NCI-H2081 treated with DMSO at 0.1 percent for 48 hours (cell line): ENCODE measurements at regions not wholly inside any gene's neighbourhood (a gene's known extent, or its start where the extent isn't known, plus 50 kb on each side); places are given as distances from the start of the nearest gene placed in this dataset.
"Not testable (repeated sequence)": the region's sequence is repeated elsewhere in the genome, so short reads cannot be mapped to it uniquely, and the experiment has no call there.

Experiments
- DNase-seq: peaks from one replicate; lab custom pipeline; 2025; lab: John Stamatoyannopoulos, UW

- DNase-seq = no peak
Observed at GRCh38 chr3:72050048-72050632, 265.2 kb upstream of the PROK2 start.

GRCh38 chr3:72049300-72049699 lies 264.4 kb upstream of the PROK2 start:
- DNase-seq = no peak

GRCh38 chr3:72048873-72049272 lies 263.9 kb upstream of the PROK2 start:
- DNase-seq = no peak

GRCh38 chr3:72047221-72047871 lies 262.4 kb upstream of the PROK2 start:
- no peak for DNase-seq

- no peak for DNase-seq
Observed at GRCh38 chr3:72044231-72044855, 259.4 kb upstream of the PROK2 start.

GRCh38 chr3:72043204-72044133 lies 258.5 kb upstream of the PROK2 start:
- no peak for DNase-seq

GRCh38 chr3:72042397-72043203 lies 257.7 kb upstream of the PROK2 start:
- no peak for DNase-seq

GRCh38 chr3:72041511-72041910 lies 256.6 kb upstream of the PROK2 start:
- no peak for DNase-seq

GRCh38 chr3:72041076-72041475 lies 256.1 kb upstream of the PROK2 start:
- no peak for DNase-seq

GRCh38 chr3:72039677-72040076 lies 254.7 kb upstream of the PROK2 start:
- DNase-seq = no peak

- no peak for DNase-seq
Observed at GRCh38 chr3:72036899-72037298, 252.0 kb upstream of the PROK2 start.

GRCh38 chr3:72035606-72036005 lies 250.7 kb upstream of the PROK2 start:
- DNase-seq = no peak

GRCh38 chr3:72034986-72035385 lies 250.0 kb upstream of the PROK2 start:
- no peak for DNase-seq

GRCh38 chr3:72033666-72034428 lies 248.9 kb upstream of the PROK2 start:
- DNase-seq = no peak

GRCh38 chr3:72032441-72033135 lies 247.6 kb upstream of the PROK2 start:
- DNase-seq = no peak

GRCh38 chr3:72031581-72031980 lies 246.6 kb upstream of the PROK2 start:
- no peak for DNase-seq

GRCh38 chr3:72030296-72030695 lies 245.3 kb upstream of the PROK2 start:
- DNase-seq = not testable (repeated sequence)

- DNase-seq = not testable (repeated sequence)
Observed at GRCh38 chr3:72028726-72029125, 243.8 kb upstream of the PROK2 start.

GRCh38 chr3:72028307-72028706 lies 243.4 kb upstream of the PROK2 start:
- not testable (repeated sequence) for DNase-seq

GRCh38 chr3:72027728-72028127 lies 242.8 kb upstream of the PROK2 start:
- DNase-seq = not testable (repeated sequence)
